Activated T-helper 1 cell treated with Interleukin-2 at 50 U/mL for 16 hours (primary cell): ENCODE measurements at regions not wholly inside any gene's neighbourhood (a gene's known extent, or its start where the extent isn't known, plus 50 kb on each side); places are given as distances from the start of the nearest gene placed in this dataset.

ENCODE experiments used
- DNase-seq: peaks from one replicate; pipeline ENCODE4 v3.0.0-alpha.2; 2020; ENCODE audit warnings: low read depth

GRCh38 chrX:79300856-79301255 lies 66.3 kb downstream of the ITM2A start:
- no peak for DNase-seq

GRCh38 chrX:79290596-79290995 lies 76.5 kb downstream of the ITM2A start:
- DNase-seq: no peak

- DNase-seq: no peak
Measured at GRCh38 chrX:79288733-79289132, 78.4 kb downstream of the ITM2A start.

GRCh38 chrX:79287724-79288123 lies 79.4 kb downstream of the ITM2A start:
- DNase-seq: no peak

- DNase-seq: no peak
Measured at GRCh38 chrX:79281775-79282174, 85.4 kb downstream of the ITM2A start.

- DNase-seq: peak; percentile 47
Measured at GRCh38 chrX:79270401-79270800, 96.7 kb downstream of the ITM2A start.

GRCh38 chrX:79268788-79269187 lies 98.3 kb downstream of the ITM2A start:
- DNase-seq: no peak

- no peak for DNase-seq
Measured at GRCh38 chrX:79266702-79267101, 100.4 kb downstream of the ITM2A start.

GRCh38 chrX:79263550-79263949 lies 103.6 kb downstream of the ITM2A start:
- no peak for DNase-seq

GRCh38 chrX:79259073-79259689 lies 108.0 kb downstream of the ITM2A start:
- DNase-seq: peak; percentile 13

GRCh38 chrX:79243691-79244090 lies 99.2 kb downstream of the GPR174 start:
- DNase-seq: no peak

GRCh38 chrX:79235899-79236298 lies 91.4 kb downstream of the GPR174 start:
- no peak for DNase-seq

- DNase-seq: no peak
Measured at GRCh38 chrX:79231662-79232061, 87.2 kb downstream of the GPR174 start.
